ENCODE measurements at regions not wholly inside any gene's neighbourhood (a gene's known extent, or its start where the extent isn't known, plus 50 kb on each side); places are given as distances from the start of the nearest gene placed in this dataset.

- TF ChIP-seq, protein P1, sequence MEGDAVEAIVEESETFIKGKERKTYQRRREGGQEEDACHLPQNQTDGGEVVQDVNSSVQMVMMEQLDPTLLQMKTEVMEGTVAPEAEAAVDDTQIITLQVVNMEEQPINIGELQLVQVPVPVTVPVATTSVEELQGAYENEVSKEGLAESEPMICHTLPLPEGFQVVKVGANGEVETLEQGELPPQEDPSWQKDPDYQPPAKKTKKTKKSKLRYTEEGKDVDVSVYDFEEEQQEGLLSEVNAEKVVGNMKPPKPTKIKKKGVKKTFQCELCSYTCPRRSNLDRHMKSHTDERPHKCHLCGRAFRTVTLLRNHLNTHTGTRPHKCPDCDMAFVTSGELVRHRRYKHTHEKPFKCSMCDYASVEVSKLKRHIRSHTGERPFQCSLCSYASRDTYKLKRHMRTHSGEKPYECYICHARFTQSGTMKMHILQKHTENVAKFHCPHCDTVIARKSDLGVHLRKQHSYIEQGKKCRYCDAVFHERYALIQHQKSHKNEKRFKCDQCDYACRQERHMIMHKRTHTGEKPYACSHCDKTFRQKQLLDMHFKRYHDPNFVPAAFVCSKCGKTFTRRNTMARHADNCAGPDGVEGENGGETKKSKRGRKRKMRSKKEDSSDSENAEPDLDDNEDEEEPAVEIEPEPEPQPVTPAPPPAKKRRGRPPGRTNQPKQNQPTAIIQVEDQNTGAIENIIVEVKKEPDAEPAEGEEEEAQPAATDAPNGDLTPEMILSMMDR (IDR thresholded peaks at IDR 0.05 in 8 of 11, conservative IDR thresholded peaks at IDR 0.05 in 3 of 11): no peak
- TF ChIP-seq POLR2AphosphoS5 (IDR thresholded peaks at IDR 0.05): no peak
Observed at GRCh38 chr6:95768539-95768938, 191.2 kb downstream of the MANEA start.

All from spleen (tissue), 7 donors.